ENCODE measurements at regions not wholly inside any gene's neighbourhood (a gene's known extent, or its start where the extent isn't known, plus 50 kb on each side); places are given as distances from the start of the nearest gene placed in this dataset.

DNA sequence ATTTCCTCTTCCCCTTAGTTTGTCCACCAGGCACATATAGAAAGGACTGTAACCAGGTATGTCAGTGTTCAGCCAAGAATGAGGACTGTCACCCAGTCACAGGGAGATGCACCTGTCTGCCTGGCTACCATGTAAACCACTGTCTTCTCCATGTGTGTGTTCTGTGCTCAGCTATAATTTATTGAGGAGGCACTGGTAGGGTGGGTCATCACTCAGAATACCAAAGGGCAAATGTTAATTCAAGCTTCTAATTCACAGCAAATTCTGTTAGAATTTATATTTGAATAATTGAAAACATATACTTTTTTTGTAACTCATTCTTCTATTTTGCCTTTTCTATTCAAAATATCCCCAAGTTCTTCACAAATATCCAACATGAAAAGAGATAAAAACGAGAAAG lies 780.4 kb downstream of the MECOM start:
- TF ChIP-seq CTCF (IDR thresholded peaks at IDR 0.05; ENCODE audit: insufficient read depth, missing control alignments): no peak
- FAIRE-seq: no peak

DNA sequence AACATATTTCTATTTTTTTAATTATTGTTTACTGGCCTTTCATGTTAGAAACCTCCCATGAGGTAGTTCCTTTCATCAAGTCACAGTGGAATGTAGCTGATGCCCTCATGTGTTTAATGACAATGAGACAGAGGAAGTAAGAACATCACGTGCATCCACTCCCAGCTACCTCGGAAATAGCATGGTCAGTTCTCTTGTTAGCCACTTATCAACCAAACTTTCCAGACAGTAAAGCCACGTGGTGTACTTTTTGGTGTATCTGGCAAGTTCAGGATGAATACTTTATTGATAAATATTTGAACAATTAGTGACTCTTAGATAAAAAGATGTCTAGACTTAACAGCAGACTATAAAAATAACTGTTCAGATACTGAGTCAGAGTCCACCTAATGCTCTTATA lies 781.7 kb downstream of the MECOM start:
- no peak for FAIRE-seq
- DNase-seq (ENCODE audit: insufficient read length, low spot score): no peak
- TF ChIP-seq CTCF (IDR thresholded peaks at IDR 0.05; ENCODE audit: insufficient read depth, missing control alignments): no peak

More for the DNA sequence above, 780.4 kb downstream of the MECOM start:
- DNase-seq (ENCODE audit: insufficient read length, low spot score): no peak

DNA sequence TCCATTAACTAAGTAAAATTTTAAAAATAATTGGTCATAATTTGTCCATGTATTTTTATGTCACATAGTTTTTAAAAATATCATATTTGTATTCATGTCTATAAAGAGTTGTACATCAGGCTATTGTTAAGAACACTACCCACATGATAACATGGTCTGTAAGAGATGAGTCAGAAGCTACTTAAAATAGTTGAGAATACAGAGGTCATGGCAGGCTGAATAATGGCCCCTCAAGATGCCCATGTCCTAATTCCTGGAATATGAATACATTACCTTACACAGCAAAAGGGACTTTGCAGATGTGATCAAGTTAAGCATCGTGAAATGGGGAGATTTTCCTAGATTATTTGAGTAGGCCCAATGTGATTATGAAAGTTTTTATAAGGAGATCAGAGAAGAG lies 782.9 kb upstream of the GOLIM4 start:
- no peak for TF ChIP-seq CTCF (IDR thresholded peaks at IDR 0.05; ENCODE audit: insufficient read depth, missing control alignments)
- FAIRE-seq: no peak
- no peak for DNase-seq (ENCODE audit: insufficient read length, low spot score)

GRCh38 chr3:168877899-168878298 lies 782.2 kb upstream of the GOLIM4 start:
- no peak for TF ChIP-seq CTCF (IDR thresholded peaks at IDR 0.05; ENCODE audit: insufficient read depth, missing control alignments)
- DNase-seq (ENCODE audit: insufficient read length, low spot score) (no peak), FAIRE-seq (no peak)

DNA sequence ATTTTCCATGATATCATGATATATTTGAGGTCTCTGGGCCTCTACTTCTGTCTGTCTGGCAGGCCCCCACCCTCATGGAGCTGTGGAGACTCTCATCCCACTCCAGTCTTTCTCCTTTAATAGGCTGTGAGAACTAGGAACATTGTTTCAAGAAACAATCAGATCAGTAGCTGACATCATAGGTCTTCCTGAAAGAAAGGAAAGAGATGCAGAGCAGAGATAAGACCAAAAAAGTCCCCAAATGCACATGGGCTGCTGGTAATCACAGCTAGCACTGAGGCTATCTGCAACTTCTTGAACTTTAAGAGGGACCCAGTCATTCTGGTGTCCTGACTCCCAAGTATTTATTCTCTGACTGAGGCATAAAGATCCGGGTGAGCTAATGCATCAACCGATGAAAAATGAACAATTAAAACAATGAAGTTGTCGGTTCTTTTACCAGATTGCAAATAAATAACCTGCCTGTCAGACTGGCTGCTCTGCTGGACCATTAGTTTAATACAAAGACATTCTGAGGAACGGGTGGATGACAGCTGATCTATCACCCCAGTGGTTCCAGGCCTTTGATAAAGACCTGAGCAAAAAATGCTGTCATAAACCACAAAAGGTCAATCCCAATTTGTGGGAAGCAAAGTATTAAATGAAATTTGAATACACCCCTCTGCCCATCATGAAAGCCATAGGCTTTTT lies 780.8 kb upstream of the GOLIM4 start:
- no peak for TF ChIP-seq CTCF (IDR thresholded peaks at IDR 0.05; ENCODE audit: insufficient read depth, missing control alignments)
- no peak for DNase-seq (ENCODE audit: insufficient read length, low spot score)
- FAIRE-seq: no peak

DNA sequence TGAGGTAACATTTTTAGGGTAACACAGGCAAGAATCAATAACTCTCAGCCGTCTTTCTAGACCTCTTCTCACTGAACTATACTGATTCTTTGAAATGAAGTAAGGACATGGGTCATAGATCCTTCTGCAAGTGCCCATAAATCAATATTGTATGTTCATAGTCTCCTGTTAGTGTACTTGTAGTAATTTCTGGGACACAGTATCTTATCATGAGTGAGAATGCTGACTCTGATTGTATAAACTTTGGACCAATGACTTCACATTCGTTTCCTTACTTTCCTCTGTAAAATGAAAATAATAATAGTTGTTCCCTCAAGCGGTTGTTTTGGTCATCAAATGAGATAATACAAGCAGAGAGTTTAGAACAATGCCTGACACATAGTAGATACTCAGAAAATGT lies 777.1 kb upstream of the GOLIM4 start:
- no peak for FAIRE-seq
- no peak for DNase-seq (ENCODE audit: insufficient read length, low spot score)
- TF ChIP-seq CTCF (IDR thresholded peaks at IDR 0.05; ENCODE audit: insufficient read depth, missing control alignments): no peak

DNA sequence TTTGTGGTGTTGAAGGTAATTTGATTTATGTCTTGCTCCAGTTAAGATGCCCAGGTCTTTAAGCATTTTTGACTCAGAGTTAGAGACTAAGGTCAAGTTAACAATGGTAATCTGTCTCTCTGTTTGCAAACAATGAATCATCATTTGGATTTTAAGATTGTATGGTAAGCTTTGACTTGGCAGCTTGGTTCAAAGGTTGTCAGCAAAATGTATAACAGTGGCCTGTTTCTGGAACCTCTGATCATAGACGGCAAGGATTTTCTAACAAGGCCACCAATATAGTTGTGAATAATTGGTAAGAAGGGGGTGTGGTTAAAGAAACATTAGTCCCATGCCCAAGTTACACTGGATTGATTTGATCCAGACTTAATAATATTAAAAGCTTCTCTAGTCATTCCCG lies 775.2 kb upstream of the GOLIM4 start:
- TF ChIP-seq CTCF (IDR thresholded peaks at IDR 0.05; ENCODE audit: insufficient read depth, missing control alignments): no peak
- DNase-seq (ENCODE audit: insufficient read length, low spot score) (no peak), FAIRE-seq (no peak)

All from D721Med (cell line).